Fibroblast of skin of back (primary cell): ENCODE measurements at regions not wholly inside any gene's neighbourhood (a gene's known extent, or its start where the extent isn't known, plus 50 kb on each side); places are given as distances from the start of the nearest gene placed in this dataset.

Source experiments
- DNase-seq: peaks from one replicate; pipeline ENCODE4 v3.0.0-alpha.2; 2013

DNA sequence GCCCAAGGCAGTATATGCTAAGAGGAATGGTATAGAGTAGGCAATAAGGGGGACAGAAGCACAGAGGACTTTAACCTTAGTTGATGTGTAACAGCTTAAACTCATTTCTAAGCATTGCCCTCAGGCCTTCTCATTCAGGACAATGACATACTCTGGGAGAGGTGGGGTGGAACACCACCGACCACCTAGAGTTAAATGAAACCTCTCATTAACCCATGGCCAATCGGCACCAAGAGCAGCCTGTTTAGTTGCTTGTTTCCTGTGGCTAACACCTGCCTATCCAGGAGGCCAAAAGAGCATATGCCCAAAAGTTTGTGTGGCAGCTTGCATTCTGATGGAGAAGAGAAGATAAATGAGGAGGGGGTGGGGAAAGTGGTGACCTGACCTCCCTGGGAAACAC lies 50.0 kb downstream of the PABIR2 start:
- no peak for DNase-seq

GRCh38 chrX:134746410-134746785 lies 50.6 kb downstream of the PABIR2 start:
- DNase-seq: no peak

GRCh38 chrX:134745636-134746409 lies 51.2 kb downstream of the PABIR2 start:
- DNase-seq: no peak

DNA sequence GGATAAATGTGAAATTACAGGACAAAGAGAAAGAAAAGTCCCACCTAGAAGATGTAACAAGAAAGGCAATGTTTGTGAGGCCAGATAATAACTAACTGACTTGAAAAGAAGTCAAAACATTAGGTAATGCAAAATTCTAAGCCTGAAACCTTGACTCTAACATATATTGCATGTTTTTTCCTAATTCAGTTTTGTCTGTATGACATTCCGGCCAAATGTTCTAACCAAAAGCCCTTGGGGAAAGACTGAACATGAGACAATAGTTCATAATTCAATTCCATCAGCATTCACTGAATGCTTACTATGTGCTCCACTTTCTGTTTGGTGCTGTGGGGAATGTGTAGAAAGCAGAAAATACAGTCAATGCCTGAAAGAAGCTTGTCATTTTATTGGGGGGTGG lies 53.9 kb downstream of the PABIR2 start:
- DNase-seq: peak; percentile 66

GRCh38 chrX:134742573-134742972 lies 54.4 kb downstream of the PABIR2 start:
- no peak for DNase-seq

- no peak for DNase-seq
These were observed 55.3 kb downstream of the PABIR2 start for GRCh38 chrX:134741746-134742145.

DNA sequence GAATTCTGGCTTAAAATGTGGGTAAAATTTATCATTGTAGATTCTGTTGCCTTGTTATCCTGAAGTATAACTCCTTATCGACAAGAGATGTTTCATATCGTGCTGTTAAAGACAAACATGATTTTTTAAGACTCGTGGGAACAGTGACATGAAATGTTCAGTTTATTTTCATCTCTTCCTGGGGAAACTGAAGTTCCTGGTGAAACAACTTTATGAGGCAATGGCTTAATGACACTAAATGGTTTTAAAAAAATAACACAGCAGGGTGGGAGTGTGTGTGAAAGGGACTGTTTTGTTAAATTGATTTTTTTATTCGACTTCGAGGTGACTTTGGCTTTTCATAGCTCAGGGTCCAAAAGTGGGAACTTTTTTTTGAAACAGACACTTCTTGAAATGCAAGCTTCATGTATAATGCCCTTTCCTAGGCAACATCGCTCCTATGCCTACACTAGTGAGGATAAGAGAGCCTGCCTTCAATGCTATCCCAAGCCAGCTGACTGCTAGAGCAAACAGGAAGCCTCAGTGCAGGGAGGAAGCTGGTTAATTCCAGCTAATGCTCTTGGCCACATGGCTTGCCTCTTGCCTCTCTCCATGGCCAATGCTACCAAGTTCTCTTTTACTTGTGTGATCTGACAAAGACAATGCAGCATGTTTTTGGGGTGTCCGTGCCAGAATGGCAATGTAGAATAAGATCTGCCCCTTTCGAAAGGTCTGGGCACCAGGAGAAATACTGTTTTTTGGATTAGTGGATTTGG lies 57.8 kb downstream of the PABIR2 start:
- DNase-seq: no peak

- DNase-seq: no peak
These were observed 58.6 kb downstream of the PABIR2 start for GRCh38 chrX:134738445-134738844.

- DNase-seq: no peak
These were observed 59.2 kb downstream of the PABIR2 start for GRCh38 chrX:134737721-134738369.

DNA sequence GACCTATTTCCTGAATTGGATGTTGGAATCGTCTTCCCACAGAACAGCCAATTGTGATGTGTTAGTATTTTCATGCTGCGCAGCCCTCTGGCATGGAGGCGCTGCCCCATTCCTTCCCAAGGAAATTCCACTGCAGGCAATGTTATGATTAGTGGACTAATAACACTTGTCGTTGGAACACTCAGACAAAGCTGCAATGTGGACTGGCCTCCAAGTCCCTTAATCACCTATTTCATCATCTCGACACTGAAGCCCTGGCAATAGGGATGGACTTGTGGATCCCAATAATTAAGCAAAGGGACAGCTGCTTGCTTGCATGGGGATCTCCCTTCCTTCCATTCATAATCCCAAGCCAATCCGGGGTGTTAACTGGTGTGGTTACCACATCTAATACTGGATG lies 59.9 kb downstream of the PABIR2 start:
- DNase-seq: peak; percentile 32

- DNase-seq: no peak
These were observed 60.6 kb downstream of the PABIR2 start for GRCh38 chrX:134736356-134736755.

GRCh38 chrX:134735015-134735414 lies 62.0 kb downstream of the PABIR2 start:
- DNase-seq: no peak

DNA sequence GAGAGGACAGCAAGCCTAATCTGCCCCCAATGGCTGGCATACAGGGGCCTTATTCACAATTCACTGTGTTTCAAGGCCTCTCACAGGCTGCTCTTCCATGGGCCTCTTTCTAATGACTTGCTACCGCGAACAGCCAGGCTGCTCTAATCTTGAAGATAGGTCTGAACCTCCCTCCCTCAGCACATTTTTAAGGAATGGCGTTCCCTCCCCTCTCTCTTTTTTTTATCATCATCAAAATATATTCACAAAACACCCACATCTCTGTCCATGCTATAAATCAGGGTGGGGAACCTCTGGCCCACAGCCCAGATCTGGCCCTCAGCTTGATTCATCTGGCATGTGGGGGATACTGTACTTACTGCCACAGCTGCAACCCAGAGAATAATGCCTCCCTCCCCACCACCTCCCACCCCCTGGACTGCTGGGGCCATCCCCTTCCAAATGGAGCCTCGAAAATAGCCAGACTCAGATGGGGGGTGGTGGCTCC lies 62.5 kb downstream of the PABIR2 start:
- peak; percentile 66 for DNase-seq

- no peak for DNase-seq
These were observed 63.4 kb downstream of the PABIR2 start for GRCh38 chrX:134733591-134733990.

- DNase-seq: no peak
These were observed 64.3 kb downstream of the PABIR2 start for GRCh38 chrX:134732676-134733075.

- DNase-seq: no peak
These were observed 64.9 kb downstream of the PABIR2 start for GRCh38 chrX:134732152-134732551.

DNA sequence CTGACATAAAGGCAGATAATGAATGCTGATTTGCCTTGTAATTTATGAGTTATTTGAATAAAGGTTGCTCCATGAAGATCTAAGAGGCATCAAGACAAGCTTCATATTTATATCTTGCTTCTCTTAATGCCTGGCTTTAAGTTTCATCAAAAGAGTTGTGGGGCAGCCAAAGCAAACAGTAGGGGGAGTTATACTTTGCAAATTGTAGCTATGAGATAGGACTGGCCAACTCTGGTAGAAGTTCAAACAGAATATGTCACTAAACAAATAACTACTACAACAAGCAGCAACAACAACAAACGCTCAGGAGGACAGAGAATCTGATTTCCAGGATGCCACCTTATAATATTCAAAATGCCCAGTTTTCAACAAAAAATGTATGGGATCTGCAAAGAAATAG lies 69.1 kb upstream of the PLAC1 start:
- DNase-seq: peak; percentile 9

DNA sequence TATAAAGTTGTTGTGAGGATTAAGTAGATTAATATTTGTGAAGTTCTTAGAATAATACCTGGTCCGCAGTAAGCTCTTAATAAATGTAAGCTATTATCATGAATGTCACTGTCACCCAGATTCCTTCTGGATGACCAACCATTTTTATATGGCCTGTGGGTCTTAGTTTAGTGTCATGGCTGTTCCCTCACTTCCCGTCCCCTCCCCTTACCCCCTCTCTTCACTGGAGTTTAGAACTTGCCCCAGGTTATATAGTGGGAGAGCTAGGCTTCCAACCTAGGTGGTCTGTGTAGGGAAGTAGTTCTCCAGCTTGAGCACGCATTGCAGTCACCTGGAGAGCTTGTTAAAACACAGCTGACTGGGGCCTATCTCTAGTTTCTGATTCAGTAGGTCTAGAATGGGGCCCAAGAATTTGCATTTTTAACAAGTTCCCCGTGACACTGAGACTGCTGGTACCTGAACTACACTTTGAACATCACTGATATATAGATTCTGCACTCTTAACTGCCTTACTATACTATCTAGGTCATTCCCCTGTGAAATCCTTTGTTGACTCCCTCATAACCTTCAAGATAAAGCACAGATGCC lies 66.9 kb upstream of the PLAC1 start:
- DNase-seq: no peak

- DNase-seq: peak; percentile 73
These were observed 63.7 kb upstream of the PLAC1 start for GRCh38 chrX:134721766-134722532.

DNA sequence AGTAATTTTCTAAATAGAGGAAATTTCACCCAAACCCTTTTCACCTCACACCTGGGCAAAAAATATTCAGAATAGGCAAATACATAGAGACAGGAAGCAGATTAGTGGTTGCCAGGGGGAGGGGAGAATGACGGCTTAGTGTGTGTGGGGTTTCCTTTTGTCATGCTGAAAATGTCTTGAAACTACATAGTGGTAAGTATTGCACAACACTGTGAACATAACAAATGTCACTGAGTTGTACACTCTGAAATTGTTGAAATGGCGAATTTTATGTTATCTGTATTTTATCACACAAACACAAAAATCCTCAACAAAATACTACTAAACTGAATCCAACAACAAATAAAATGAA lies 60.7 kb upstream of the PLAC1 start:
- no peak for DNase-seq

- DNase-seq: peak; percentile 96
These were observed 60.1 kb upstream of the PLAC1 start for GRCh38 chrX:134718105-134718965.
